GM12892 (cell line): ENCODE measurements at regions not wholly inside any gene's neighbourhood (a gene's known extent, or its start where the extent isn't known, plus 50 kb on each side); places are given as distances from the start of the nearest gene placed in this dataset.

Experiments
- DNase-seq: peaks from one replicate; pipeline ENCODE4 v3.0.0; 2011; ENCODE audit not compliant: insufficient read length
- FAIRE-seq: peaks from 2 replicates; lab custom pipeline; 2011; peaks lifted over from hg19 to GRCh38; lab: Jason Lieb, UNC
- POLR2A ChIP-seq: IDR thresholded peaks from 2 replicates; pipeline ENCODE4 v1.6.1; 2011; ENCODE audit warnings: low read depth, low read length, control low read depth
- POLR2AphosphoS5 ChIP-seq: IDR thresholded peaks from 2 replicates; pipeline ENCODE4 v1.6.1; 2011; ENCODE audit warnings: low read depth, low read length, control low read depth
- TAF1 ChIP-seq: IDR thresholded peaks from 2 replicates; pipeline ENCODE4 v1.6.1; 2011; ENCODE audit warnings: low read depth, mild to moderate bottlenecking, control low read depth, low read length, borderline replicate concordance

GRCh38 chr9:7977586-7977985 is 178.0 kb upstream of the DMAC1 start:
- TF ChIP-seq POLR2A (no peak), TAF1 (no peak), POLR2AphosphoS5 (no peak)
- FAIRE-seq (no peak), DNase-seq (no peak)

GRCh38 chr9:7976856-7977255 is 177.3 kb upstream of the DMAC1 start:
- TF ChIP-seq POLR2AphosphoS5 (no peak), POLR2A (no peak), TAF1 (no peak)
- DNase-seq (no peak), FAIRE-seq (no peak)

- DNase-seq = peak; percentile 18
- peak; percentile 90 for FAIRE-seq
- TF ChIP-seq POLR2A (0 out of 2 replicates have a peak, but pooled peaks have one; percentile 30), POLR2AphosphoS5 (no peak)
These were observed 176.7 kb upstream of the DMAC1 start for GRCh38 chr9:7976167-7976755.

- FAIRE-seq (peak; percentile 40), DNase-seq (no peak)
- TF ChIP-seq POLR2AphosphoS5 (no peak), POLR2A (no peak), TAF1 (no peak)
These were observed 175.8 kb upstream of the DMAC1 start for GRCh38 chr9:7975336-7975735.

GRCh38 chr9:7974335-7974960 is 174.9 kb upstream of the DMAC1 start:
- FAIRE-seq = peak; percentile 69
- TF ChIP-seq TAF1 (no peak), POLR2A (no peak), POLR2AphosphoS5 (no peak)
- DNase-seq = no peak

- DNase-seq (no peak), FAIRE-seq (no peak)
- TF ChIP-seq POLR2AphosphoS5 (no peak), TAF1 (no peak), POLR2A (no peak)
These were observed 173.5 kb upstream of the DMAC1 start for GRCh38 chr9:7973123-7973522.

GRCh38 chr9:7970681-7971330 is 171.2 kb upstream of the DMAC1 start:
- DNase-seq (no peak), FAIRE-seq (no peak)
- TF ChIP-seq POLR2A (no peak), POLR2AphosphoS5 (no peak), TAF1 (no peak)

GRCh38 chr9:7968687-7969086 is 169.1 kb upstream of the DMAC1 start:
- no peak for DNase-seq
- no peak for TF ChIP-seq POLR2A
- TF ChIP-seq TAF1 = no peak
- TF ChIP-seq POLR2AphosphoS5 = no peak
- FAIRE-seq = no peak

GRCh38 chr9:7967851-7968250 is 168.3 kb upstream of the DMAC1 start:
- TF ChIP-seq TAF1 = no peak
- no peak for TF ChIP-seq POLR2AphosphoS5
- no peak for TF ChIP-seq POLR2A
- DNase-seq (no peak), FAIRE-seq (no peak)

GRCh38 chr9:7967093-7967827 is 167.7 kb upstream of the DMAC1 start:
- no peak for TF ChIP-seq POLR2A
- FAIRE-seq (no peak), DNase-seq (no peak)

- DNase-seq = no peak
- FAIRE-seq = no peak
- TF ChIP-seq POLR2A (no peak), POLR2AphosphoS5 (no peak), TAF1 (no peak)
These were observed 165.5 kb upstream of the DMAC1 start for GRCh38 chr9:7965063-7965462.

- FAIRE-seq (no peak), DNase-seq (no peak)
- no peak for TF ChIP-seq POLR2AphosphoS5
- no peak for TF ChIP-seq TAF1
- TF ChIP-seq POLR2A = no peak
These were observed 163.4 kb upstream of the DMAC1 start for GRCh38 chr9:7963026-7963425.
